IMR-90 (cell line): ENCODE measurements at regions not wholly inside any gene's neighbourhood (a gene's known extent, or its start where the extent isn't known, plus 50 kb on each side); places are given as distances from the start of the nearest gene placed in this dataset.

ENCODE experiments used
- ATAC-seq: fragments of 200-7000 bp; cut with Tn5 transposase; 2 replicates; pipeline ENCODE4 v1.9.1; 2020; ENCODE audit warnings: low read depth, mild to moderate bottlenecking, moderate library complexity
- BruUV-seq: library from RNA; stranded (reverse); fragments of 400-500 nt; replicated peaks from 2 replicates; lab custom pipeline; 2021; lab: Mats Ljungman, UMichigan
- CTCF ChIA-PET: fragments of 300-600 bp; formaldehyde crosslinking; extraction: SDS; loops from one replicate; lab custom pipeline; 2021; ENCODE audit warnings: antibody characterized with exemption; lab: Yijun Ruan, JAX
- POLR2A ChIA-PET: fragments of 300-600 bp; sonication (Branson Sonifier 250); formaldehyde crosslinking; loops from one replicate; lab custom pipeline; 2022; ENCODE audit warnings: antibody characterized with exemption; ENCODE audit not compliant: unreplicated experiment; lab: Charles Lee
- DNase-seq: peaks from one replicate; pipeline ENCODE4 v3.0.0; 2013
- H2AFZ ChIP-seq: replicated peaks from 2 replicates; pipeline ENCODE3; 2013; ENCODE audit warnings: low read length, mild to moderate bottlenecking; ENCODE audit not compliant: poor library complexity
- H2AK5ac ChIP-seq: 2 replicates; pipeline ENCODE4 v1.6.1; 2013; ENCODE audit warnings: low read depth, low read length, inconsistent platforms
- H2AK9ac ChIP-seq: replicated peaks from 2 replicates; pipeline ENCODE3; 2013; ENCODE audit warnings: mild to moderate bottlenecking, low read depth, low read length, moderate library complexity; ENCODE audit not compliant: poor library complexity
- H2BK120ac ChIP-seq: 2 replicates; pipeline ENCODE4 v1.6.1; 2013; ENCODE audit warnings: low read depth, low read length, inconsistent platforms
- H2BK15ac ChIP-seq: 3 replicates; pipeline ENCODE4 v1.6.1; 2013; ENCODE audit warnings: low read depth, low read length, inconsistent platforms
- H2BK20ac ChIP-seq: 2 replicates; pipeline ENCODE4 v1.6.1; 2013; ENCODE audit warnings: low read depth, mild to moderate bottlenecking, inconsistent platforms, low read length, moderate library complexity
- H2BK5ac ChIP-seq: 2 replicates; pipeline ENCODE4 v1.6.1; 2013; ENCODE audit warnings: mild to moderate bottlenecking, low read depth, low read length, inconsistent platforms; ENCODE audit not compliant: poor library complexity, severe bottlenecking
- H3K14ac ChIP-seq: replicated peaks from 2 replicates; pipeline ENCODE4 v1.6.1; 2013; ENCODE audit warnings: low read depth, low read length, inconsistent platforms
- H3K18ac ChIP-seq: 2 replicates; pipeline ENCODE4 v1.6.1; 2013; ENCODE audit warnings: low read depth, low read length, control low read depth
- H3K23ac ChIP-seq: 2 replicates; pipeline ENCODE4 v1.6.1; 2013; ENCODE audit warnings: low read depth, low read length, inconsistent platforms
- H3K27ac ChIP-seq: 2 replicates; pipeline ENCODE4 v1.5.1; 2013; ENCODE audit warnings: mild to moderate bottlenecking, control low read depth, low read length; ENCODE audit not compliant: insufficient read depth
- H3K27me3 ChIP-seq: 2 replicates; pipeline ENCODE4 v1.6.1; 2013; ENCODE audit warnings: low read length; ENCODE audit not compliant: control insufficient read depth, insufficient read depth
- H3K36me3 ChIP-seq: 2 replicates; pipeline ENCODE4 v1.6.1; 2013; ENCODE audit warnings: low read length, mixed read lengths; ENCODE audit not compliant: control insufficient read depth, insufficient read depth
- H3K4ac ChIP-seq: 2 replicates; pipeline ENCODE4 v1.6.1; 2013; ENCODE audit warnings: low read depth, low read length, inconsistent platforms
- H3K4me1 ChIP-seq: 2 replicates; pipeline ENCODE4 v1.6.1; 2013; ENCODE audit warnings: low read length, mixed read lengths; ENCODE audit not compliant: control insufficient read depth, insufficient read depth
- H3K4me2 ChIP-seq: 2 replicates; pipeline ENCODE4 v1.6.1; 2013; ENCODE audit warnings: low read depth, mild to moderate bottlenecking, control low read depth, low read length, moderate library complexity
- H3K4me3 ChIP-seq: 2 replicates; pipeline ENCODE4 v1.5.1; 2013; ENCODE audit warnings: low read depth, mild to moderate bottlenecking, control low read depth, low read length, moderate library complexity; ENCODE audit not compliant: insufficient read depth
- H3K56ac ChIP-seq: 2 replicates; pipeline ENCODE4 v1.6.1; 2013; ENCODE audit warnings: low read length, inconsistent platforms; ENCODE audit not compliant: insufficient read depth; ENCODE audit errors: extremely low read depth
- H3K79me1 ChIP-seq, 2 experiments: 2 replicates each; pipeline ENCODE4 v1.6.1; 2013; ENCODE audit warnings: low read length in 2 of 2, inconsistent platforms in 1 of 2, low read depth in 1 of 2
- H3K9ac ChIP-seq: 2 replicates; pipeline ENCODE4 v1.6.1; 2013; ENCODE audit warnings: low read depth, low read length, control low read depth
- H3K9me1 ChIP-seq: 2 replicates; pipeline ENCODE4 v1.6.1; 2013; ENCODE audit warnings: low read length, inconsistent platforms; ENCODE audit not compliant: insufficient read depth
- H3K9me3 ChIP-seq: 2 replicates; pipeline ENCODE4 v1.6.1; 2013; ENCODE audit warnings: low read length; ENCODE audit not compliant: control insufficient read depth, insufficient read depth
- H4K20me1 ChIP-seq: 2 replicates; pipeline ENCODE4 v1.6.1; 2013; ENCODE audit warnings: low read length, inconsistent platforms; ENCODE audit not compliant: insufficient read depth
- H4K5ac ChIP-seq: 2 replicates; pipeline ENCODE4 v1.6.1; 2013; ENCODE audit warnings: mild to moderate bottlenecking, low read depth, low read length, control low read depth
- H4K8ac ChIP-seq, 2 experiments: 2 replicates each; pipeline ENCODE4 v1.6.1; 2013; ENCODE audit warnings: low read depth in 2 of 2, low read length in 2 of 2, control low read depth in 1 of 2, inconsistent platforms in 1 of 2
- H4K91ac ChIP-seq: 2 replicates; pipeline ENCODE4 v1.6.1; 2013; ENCODE audit warnings: low read depth, low read length, inconsistent platforms; ENCODE audit not compliant: insufficient read depth
- BHLHE40 ChIP-seq: fragments of 150-350 bp; IDR thresholded peaks from 2 replicates; pipeline ENCODE4 v1.6.1; 2016; ENCODE audit warnings: mild to moderate bottlenecking, low read depth, low read length
- CEBPB ChIP-seq: IDR thresholded peaks from 2 replicates; pipeline ENCODE4 v1.6.1; 2012; ENCODE audit warnings: low read depth, low read length, improper control_type of control experiment
- CHD1 ChIP-seq: IDR thresholded peaks from 2 replicates; pipeline ENCODE4 v1.6.1; 2012; ENCODE audit warnings: low read depth, low read length, improper control_type of control experiment
- FOS ChIP-seq: fragments of 150-350 bp; IDR thresholded peaks from 2 replicates; pipeline ENCODE4 v1.6.1; 2016; ENCODE audit warnings: low read depth, low read length
- MAFK ChIP-seq: IDR thresholded peaks from 2 replicates; pipeline ENCODE4 v1.6.1; 2012; ENCODE audit warnings: low read depth, low read length, improper control_type of control experiment
- MAZ ChIP-seq: IDR thresholded peaks from 2 replicates; pipeline ENCODE4 v1.6.1; 2012; ENCODE audit warnings: low read depth, mild to moderate bottlenecking, low read length, improper control_type of control experiment, moderate library complexity, borderline replicate concordance
- MXI1 ChIP-seq: IDR thresholded peaks from 2 replicates; pipeline ENCODE4 v1.6.1; 2012; ENCODE audit warnings: low read depth, mild to moderate bottlenecking, low read length, moderate library complexity, borderline replicate concordance
- NFE2L2 ChIP-seq: fragments of 150-350 bp; IDR thresholded peaks from 2 replicates; pipeline ENCODE4 v1.6.1; 2016; ENCODE audit warnings: low read depth, mild to moderate bottlenecking, low read length
- POLR2A ChIP-seq: IDR thresholded peaks from 2 replicates; pipeline ENCODE4 v1.6.1; 2012; ENCODE audit warnings: mild to moderate bottlenecking, low read depth, low read length
- RAD21 ChIP-seq: IDR thresholded peaks from 2 replicates; pipeline ENCODE4 v1.6.1; 2012; ENCODE audit warnings: low read length, improper control_type of control experiment
- RCOR1 ChIP-seq: IDR thresholded peaks from 2 replicates; pipeline ENCODE4 v1.6.1; 2012; ENCODE audit warnings: mild to moderate bottlenecking, low read length, improper control_type of control experiment; ENCODE audit not compliant: insufficient replicate concordance
- RFX5 ChIP-seq: IDR thresholded peaks from 2 replicates; pipeline ENCODE4 v1.8.0; 2012; ENCODE audit warnings: low read depth, mild to moderate bottlenecking, low read length, moderate library complexity
- SMC3 ChIP-seq: fragments of 150-350 bp; IDR thresholded peaks from 2 replicates; pipeline ENCODE4 v1.6.1; 2016; ENCODE audit warnings: low read depth, mild to moderate bottlenecking, antibody characterized with exemption, low read length, moderate library complexity
- WGBS, 2 experiments: methylation state at CpG; one replicate each; pipeline versions ENCODE4 v1.1.5 to v1.1.7; 2013; ENCODE audit warnings: missing lambda C conversion rate in 2 of 2; ENCODE audit not compliant: insufficient read length in 1 of 2; ENCODE audit errors: extremely low coverage in 2 of 2; 5-methylcytosine and 5-hydroxymethylcytosine counted together
- dilution Hi-C: fragments of 300-500 bp; cut with HindIII; formaldehyde crosslinking; loops from one replicate; pipeline ENCODE4 v1.14.3; 2018; ENCODE audit warnings: low sequenced_read_pairs; ENCODE audit not compliant: unreplicated experiment
- in situ Hi-C: fragments of 300-500 bp; cut with MboI; formaldehyde crosslinking; loops from 3 replicates; pipeline ENCODE4 v1.14.3; 2019; ENCODE audit warnings: low sequenced_read_pairs, inconsistent platforms, mixed read lengths
- intact Hi-C: fragments of 100-400 bp; cut with micrococcal nuclease; formaldehyde crosslinking; loops from 2 replicates; pipeline ENCODE4 v1.10.0; 2022
- TF ChIP-seq, protein P1 (sequence below): fragments of 150-350 bp; IDR thresholded peaks from 2 replicates; pipeline ENCODE4 v1.6.1; 2017; ENCODE audit warnings: mild to moderate bottlenecking, antibody characterized with exemption, low read length, low read depth
- TF ChIP-seq, protein P2 (sequence below): conservative IDR thresholded peaks from 2 replicates; pipeline ENCODE4 v1.5.1; 2012; ENCODE audit warnings: mild to moderate bottlenecking, low read depth, low read length, improper control_type of control experiment

DNA sequence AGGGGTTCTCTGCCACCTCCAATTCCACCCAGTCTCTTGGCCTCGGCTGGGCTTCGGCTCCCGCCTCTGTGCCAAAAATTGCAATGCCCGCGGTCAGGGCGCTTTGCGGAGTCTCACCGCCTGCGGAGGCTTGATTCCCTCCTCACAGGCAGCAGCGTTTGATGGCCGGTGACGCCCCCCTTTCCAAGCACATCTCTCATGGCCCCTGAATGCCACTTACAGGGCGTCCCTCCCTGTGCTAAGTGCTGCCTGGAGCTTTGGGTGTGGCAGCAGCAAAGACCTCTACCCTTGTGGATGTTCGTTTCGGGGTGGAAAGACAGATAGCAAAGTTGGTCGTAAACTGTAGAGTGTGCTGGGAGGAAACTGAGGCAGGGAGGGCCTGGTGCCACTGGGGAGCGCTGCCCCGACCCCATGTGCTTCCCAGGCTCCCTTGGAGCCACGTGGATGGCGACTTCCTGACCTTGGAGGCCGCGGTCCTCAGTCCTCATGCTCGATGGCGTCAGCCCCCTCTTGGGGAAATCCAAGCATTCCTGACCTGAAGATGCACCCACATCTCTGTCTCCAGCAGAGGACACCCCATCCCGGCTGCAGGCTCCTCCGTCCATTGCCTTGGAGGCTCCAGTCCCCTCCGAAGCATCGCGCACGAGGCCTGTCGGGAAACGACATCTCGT, 249.2 kb upstream of the IRX4 start:
- no peak overlapping the region for H3K14ac ChIP-seq
- H2BK5ac ChIP-seq, result no peak overlapping the region
- TF ChIP-seq BHLHE40, result no peak
- TF ChIP-seq CEBPB, result no peak
- TF ChIP-seq MAFK, result no peak
- no peak for TF ChIP-seq MAZ
- TF ChIP-seq, protein P1, sequence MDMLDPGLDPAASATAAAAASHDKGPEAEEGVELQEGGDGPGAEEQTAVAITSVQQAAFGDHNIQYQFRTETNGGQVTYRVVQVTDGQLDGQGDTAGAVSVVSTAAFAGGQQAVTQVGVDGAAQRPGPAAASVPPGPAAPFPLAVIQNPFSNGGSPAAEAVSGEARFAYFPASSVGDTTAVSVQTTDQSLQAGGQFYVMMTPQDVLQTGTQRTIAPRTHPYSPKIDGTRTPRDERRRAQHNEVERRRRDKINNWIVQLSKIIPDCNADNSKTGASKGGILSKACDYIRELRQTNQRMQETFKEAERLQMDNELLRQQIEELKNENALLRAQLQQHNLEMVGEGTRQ, result no peak
- no peak for TF ChIP-seq RCOR1
- TF ChIP-seq SMC3, result no peak
- TF ChIP-seq POLR2A, result no peak
- no peak for TF ChIP-seq FOS
- TF ChIP-seq, protein P2, sequence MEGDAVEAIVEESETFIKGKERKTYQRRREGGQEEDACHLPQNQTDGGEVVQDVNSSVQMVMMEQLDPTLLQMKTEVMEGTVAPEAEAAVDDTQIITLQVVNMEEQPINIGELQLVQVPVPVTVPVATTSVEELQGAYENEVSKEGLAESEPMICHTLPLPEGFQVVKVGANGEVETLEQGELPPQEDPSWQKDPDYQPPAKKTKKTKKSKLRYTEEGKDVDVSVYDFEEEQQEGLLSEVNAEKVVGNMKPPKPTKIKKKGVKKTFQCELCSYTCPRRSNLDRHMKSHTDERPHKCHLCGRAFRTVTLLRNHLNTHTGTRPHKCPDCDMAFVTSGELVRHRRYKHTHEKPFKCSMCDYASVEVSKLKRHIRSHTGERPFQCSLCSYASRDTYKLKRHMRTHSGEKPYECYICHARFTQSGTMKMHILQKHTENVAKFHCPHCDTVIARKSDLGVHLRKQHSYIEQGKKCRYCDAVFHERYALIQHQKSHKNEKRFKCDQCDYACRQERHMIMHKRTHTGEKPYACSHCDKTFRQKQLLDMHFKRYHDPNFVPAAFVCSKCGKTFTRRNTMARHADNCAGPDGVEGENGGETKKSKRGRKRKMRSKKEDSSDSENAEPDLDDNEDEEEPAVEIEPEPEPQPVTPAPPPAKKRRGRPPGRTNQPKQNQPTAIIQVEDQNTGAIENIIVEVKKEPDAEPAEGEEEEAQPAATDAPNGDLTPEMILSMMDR, result no peak
- TF ChIP-seq RAD21, result no peak
- TF ChIP-seq NFE2L2, result no peak
- no peak for TF ChIP-seq CHD1
- no peak for TF ChIP-seq RFX5
- no peak for TF ChIP-seq MXI1
- no peak overlapping the region for H2AK9ac ChIP-seq
- BruUV-seq, result no TSS peak
- no peak overlapping the region for H3K4me3 ChIP-seq
- peaks cover 42% of the 10 kb centered on the region for H3K9me3 ChIP-seq
- no peak overlapping the region for H3K27ac ChIP-seq
- no peak overlapping the region for H2BK15ac ChIP-seq
- POLR2A ChIA-PET, result no interaction called here
- no peak overlapping the region for H3K18ac ChIP-seq
- no peaks in the 10 kb centered on the region for H3K4me1 ChIP-seq
- H3K4me2 ChIP-seq, result no peak overlapping the region
- 90% methylated on average over 11 of the region's 33 CpGs; no CpG with 5 or more reads in 1 of the 2 experiments for WGBS, 2 experiments
- no peaks in the 10 kb centered on the region for H3K27me3 ChIP-seq
- intact Hi-C loops (no loop called here), dilution Hi-C loops (no loop called here), in situ Hi-C loops (no loop called here)
- no peak overlapping the region for H2AFZ ChIP-seq
- no peak overlapping the region for H3K9ac ChIP-seq
- ATAC-seq (no peak), DNase-seq (no peak)
- no peaks in the 10 kb centered on the region for H3K36me3 ChIP-seq
- no peaks in the 10 kb centered on the region for H3K9me1 ChIP-seq
- H2BK120ac ChIP-seq, result no peak overlapping the region
- CTCF ChIA-PET, result no interaction called here
- H4K5ac ChIP-seq, result no peak overlapping the region
- H2AK5ac ChIP-seq, result no peak overlapping the region
- H3K56ac ChIP-seq, result no peak overlapping the region
- no peak overlapping the region for H4K91ac ChIP-seq
- H4K20me1 ChIP-seq, result no peaks in the 10 kb centered on the region
- no peak overlapping the region for H3K4ac ChIP-seq
- H3K79me1 ChIP-seq, result no peaks in the 10 kb centered on the region
- H2BK20ac ChIP-seq, result no peak overlapping the region
- H4K8ac ChIP-seq, result no peak overlapping the region
- H3K23ac ChIP-seq, result no peak overlapping the region
